Stimulated activated CD8-positive, alpha-beta memory T cell treated with anti-CD3 and anti-CD28 coated beads, Interleukin-4, amount 100 ng/mL, for 48 hours (primary cell): ENCODE measurements at regions not wholly inside any gene's neighbourhood (a gene's known extent, or its start where the extent isn't known, plus 50 kb on each side); places are given as distances from the start of the nearest gene placed in this dataset.

ENCODE experiments used
- DNase-seq: peaks from one replicate; pipeline ENCODE4 v3.0.0-alpha.2; 2020

DNA sequence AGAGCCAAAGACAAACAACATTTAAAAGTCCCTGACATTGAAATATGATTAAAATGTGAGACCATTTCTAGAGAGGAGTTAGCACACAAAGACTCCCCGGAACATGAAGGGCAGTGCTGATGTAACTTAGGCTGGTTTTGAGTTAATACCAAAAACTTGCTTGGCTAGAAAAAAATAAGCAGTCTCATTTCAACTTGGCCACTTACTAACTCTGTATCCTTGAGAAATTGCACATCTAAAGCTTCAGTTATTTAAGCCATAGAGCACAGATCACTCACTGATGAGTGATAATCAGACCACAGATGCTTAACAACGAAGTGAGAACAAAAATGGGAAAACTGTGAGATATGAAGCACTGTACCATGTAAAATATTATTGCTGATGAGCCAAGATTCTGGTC lies 65.9 kb upstream of the MAOA start:
- DNase-seq, result no peak

DNA sequence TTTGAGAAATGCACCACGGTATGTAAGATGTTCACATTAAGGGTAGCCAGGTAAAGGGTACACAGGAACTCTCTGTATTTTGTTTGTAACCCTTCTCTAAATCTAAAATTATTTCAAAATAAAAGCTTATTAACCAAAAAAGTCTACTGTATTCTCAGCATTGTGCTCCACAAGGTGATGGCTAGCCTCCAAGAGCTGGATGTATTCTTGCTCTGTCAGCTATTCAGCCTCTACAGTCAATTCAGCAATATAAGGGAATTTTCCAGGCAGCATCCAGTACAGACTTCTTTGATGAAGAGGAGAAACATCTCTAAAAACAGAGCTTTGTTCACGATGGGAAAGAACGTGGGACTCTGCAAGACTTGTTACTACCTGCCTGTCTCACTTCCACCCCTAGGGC lies 63.5 kb upstream of the MAOA start:
- no peak for DNase-seq

DNA sequence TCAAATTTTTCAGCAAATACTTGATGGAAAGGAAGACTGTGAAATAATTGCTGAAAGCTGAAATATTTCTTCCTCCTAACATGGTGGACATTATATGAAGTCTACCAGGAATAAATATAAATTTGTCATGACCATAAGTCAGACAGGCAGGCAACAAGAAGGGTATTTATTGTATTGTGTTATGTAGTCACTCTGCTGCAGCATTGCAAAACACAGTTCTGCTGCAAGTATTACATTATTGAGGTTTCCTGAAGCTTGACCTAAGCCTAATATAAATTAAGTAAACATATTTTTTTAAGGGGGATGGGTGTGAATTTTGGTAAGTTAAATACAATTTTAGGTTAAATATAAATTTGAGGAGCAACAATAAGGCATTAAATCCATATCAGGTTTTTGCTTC lies 60.2 kb upstream of the MAOA start:
- DNase-seq, result no peak

DNA sequence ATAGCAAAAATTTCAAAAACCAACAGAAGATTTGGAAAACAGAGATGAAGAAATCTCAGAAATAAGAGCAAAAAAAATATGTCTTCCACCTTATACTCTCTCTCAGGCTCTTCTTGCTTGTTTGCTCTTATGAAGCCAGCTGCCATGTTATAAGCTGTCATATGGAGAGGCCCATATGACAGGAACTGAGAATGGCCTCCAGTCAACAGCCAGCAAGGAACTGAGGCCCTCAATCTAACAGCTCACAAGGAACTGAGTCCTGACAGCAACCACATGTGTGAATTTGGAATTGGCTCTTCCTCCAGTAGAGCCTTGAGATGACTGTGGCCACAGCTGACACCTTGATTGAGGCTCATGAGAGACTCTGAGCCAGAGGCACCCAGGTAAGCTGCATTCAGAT lies 51.3 kb upstream of the MAOA start:
- no peak for DNase-seq

DNA sequence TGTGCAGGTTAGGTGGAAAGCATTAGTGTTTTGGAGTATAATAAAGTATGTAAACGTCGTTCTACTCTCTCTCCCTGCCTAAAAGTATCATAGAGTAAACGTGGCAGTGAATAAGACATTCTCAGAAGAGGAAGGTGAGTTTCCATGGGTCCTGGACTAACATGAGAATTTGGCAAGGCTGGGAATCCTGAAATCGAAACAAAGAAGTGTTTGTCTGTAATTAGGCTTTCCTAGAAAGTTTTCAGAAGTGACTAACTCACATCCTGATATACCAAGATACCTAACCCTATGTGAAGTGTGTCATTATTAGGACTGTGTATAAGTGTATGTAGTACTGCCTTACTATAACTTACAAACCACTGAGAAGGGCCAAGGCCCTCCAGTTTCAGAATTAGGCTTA lies 50.7 kb upstream of the MAOA start:
- no peak for DNase-seq
